Adipocyte (in vitro differentiated cells): ENCODE measurements at regions not wholly inside any gene's neighbourhood (a gene's known extent, or its start where the extent isn't known, plus 50 kb on each side); places are given as distances from the start of the nearest gene placed in this dataset.
"Not testable (repeated sequence)": the region's sequence is repeated elsewhere in the genome, so short reads cannot be mapped to it uniquely, and the experiment has no call there.

Experiments
- DNase-seq: peaks from one replicate; pipeline ENCODE4 v3.0.0-alpha.2; 2015; ENCODE audit warnings: low read depth
- H3K27me3 ChIP-seq: replicated peaks from 2 replicates; pipeline ENCODE4 v1.7.0; 2013; ENCODE audit warnings: mild to moderate bottlenecking, low read length, moderate library complexity; ENCODE audit not compliant: control insufficient read depth, insufficient read depth
- H3K36me3 ChIP-seq: 2 replicates; pipeline ENCODE4 v1.7.0; 2013; ENCODE audit warnings: low read length, mild to moderate bottlenecking, moderate library complexity; ENCODE audit not compliant: control insufficient read depth, insufficient read depth, severe bottlenecking
- H3K4me1 ChIP-seq: 2 replicates; pipeline ENCODE4 v1.7.0; 2013; ENCODE audit warnings: mild to moderate bottlenecking, low read length, moderate library complexity; ENCODE audit not compliant: control insufficient read depth, insufficient read depth
- H3K4me3 ChIP-seq: 2 replicates; pipeline ENCODE4 v1.7.0; 2013; ENCODE audit warnings: mild to moderate bottlenecking, low read length, moderate library complexity
- H3K9ac ChIP-seq: 2 replicates; pipeline ENCODE4 v1.7.0; 2013; ENCODE audit warnings: mild to moderate bottlenecking, low read length, moderate library complexity
- H3K9me3 ChIP-seq: 2 replicates; pipeline ENCODE4 v1.7.0; 2013; ENCODE audit warnings: mild to moderate bottlenecking, low read length, moderate library complexity; ENCODE audit not compliant: control insufficient read depth

GRCh38 chr14:37870170-37870569 lies 274.7 kb downstream of the TTC6 start:
- H3K9me3 ChIP-seq: no peaks in the 10 kb centered on the region
- H3K36me3 ChIP-seq: no peaks in the 10 kb centered on the region
- H3K4me1 ChIP-seq: peaks cover 10% of the 10 kb centered on the region
- H3K9ac ChIP-seq: no peak overlapping the region
- no peak for DNase-seq
- H3K4me3 ChIP-seq: no peak overlapping the region
- H3K27me3 ChIP-seq: no peaks in the 10 kb centered on the region

GRCh38 chr14:37870632-37871346 lies 275.4 kb downstream of the TTC6 start:
- no peaks in the 10 kb centered on the region for H3K27me3 ChIP-seq

GRCh38 chr14:37874065-37874428 lies 278.6 kb downstream of the TTC6 start:
- H3K36me3 ChIP-seq, DNase-seq, H3K9ac ChIP-seq, H3K27me3 ChIP-seq, H3K9me3 ChIP-seq, H3K4me3 ChIP-seq, H3K4me1 ChIP-seq: not testable (repeated sequence)

More at GRCh38 chr14:37870632-37871346, 275.4 kb downstream of the TTC6 start:
- no peaks in the 10 kb centered on the region for H3K9me3 ChIP-seq
- H3K4me1 ChIP-seq: peaks cover 5% of the 10 kb centered on the region
- no peak overlapping the region for H3K4me3 ChIP-seq
- DNase-seq: no peak
- H3K36me3 ChIP-seq: no peaks in the 10 kb centered on the region
- no peak overlapping the region for H3K9ac ChIP-seq

GRCh38 chr14:37874429-37875109 lies 279.1 kb downstream of the TTC6 start:
- Histone ChIP-seq H3K27me3 (no peaks in the 10 kb centered on the region), H3K9me3 (no peaks in the 10 kb centered on the region)
- peak; percentile 88 for DNase-seq

GRCh38 chr14:37888234-37888633 lies 292.8 kb downstream of the TTC6 start:
- H3K9ac ChIP-seq: no peak overlapping the region
- no peaks in the 10 kb centered on the region for H3K36me3 ChIP-seq
- H3K4me1 ChIP-seq: peaks cover 5% of the 10 kb centered on the region
- H3K9me3 ChIP-seq: no peaks in the 10 kb centered on the region
- no peak overlapping the region for H3K4me3 ChIP-seq
- DNase-seq: no peak
- H3K27me3 ChIP-seq: no peaks in the 10 kb centered on the region

More at GRCh38 chr14:37874429-37875109, 279.1 kb downstream of the TTC6 start:
- Histone ChIP-seq H3K4me1 (peaks cover 5% of the 10 kb centered on the region), H3K4me3 (no peak overlapping the region), H3K36me3 (no peaks in the 10 kb centered on the region), H3K9ac (no peak overlapping the region)

GRCh38 chr14:37889087-37889486 lies 293.7 kb downstream of the TTC6 start:
- no peaks in the 10 kb centered on the region for H3K36me3 ChIP-seq
- peaks cover 5% of the 10 kb centered on the region for H3K4me1 ChIP-seq
- no peak overlapping the region for H3K9ac ChIP-seq
- H3K27me3 ChIP-seq: no peaks in the 10 kb centered on the region
- no peak for DNase-seq
- no peak overlapping the region for H3K4me3 ChIP-seq
- H3K9me3 ChIP-seq: no peaks in the 10 kb centered on the region

GRCh38 chr14:37890095-37890494 lies 294.7 kb downstream of the TTC6 start:
- H3K9ac ChIP-seq: no peak overlapping the region
- no peaks in the 10 kb centered on the region for H3K27me3 ChIP-seq
- DNase-seq: peak; percentile 11
- no peak overlapping the region for H3K4me3 ChIP-seq
- H3K9me3 ChIP-seq: no peaks in the 10 kb centered on the region
- no peaks in the 10 kb centered on the region for H3K36me3 ChIP-seq
- peaks cover 5% of the 10 kb centered on the region for H3K4me1 ChIP-seq

GRCh38 chr14:37891500-37891899 lies 296.1 kb downstream of the TTC6 start:
- H3K36me3 ChIP-seq, DNase-seq, H3K4me3 ChIP-seq: not testable (repeated sequence)

GRCh38 chr14:37894463-37894862 lies 299.0 kb downstream of the TTC6 start:
- Histone ChIP-seq H3K9me3 (no peaks in the 10 kb centered on the region), H3K4me1 (no peaks in the 10 kb centered on the region), H3K36me3 (no peaks in the 10 kb centered on the region), H3K27me3 (no peaks in the 10 kb centered on the region), H3K4me3 (no peak overlapping the region), H3K9ac (no peak overlapping the region)
- DNase-seq: no peak

More at GRCh38 chr14:37891500-37891899, 296.1 kb downstream of the TTC6 start:
- not testable (repeated sequence) for H3K9ac ChIP-seq, H3K9me3 ChIP-seq, H3K27me3 ChIP-seq, H3K4me1 ChIP-seq

- Histone ChIP-seq H3K4me1 (peaks cover 17% of the 10 kb centered on the region), H3K9ac (no peak overlapping the region), H3K4me3 (no peak overlapping the region), H3K36me3 (no peaks in the 10 kb centered on the region), H3K9me3 (no peaks in the 10 kb centered on the region), H3K27me3 (no peaks in the 10 kb centered on the region)
- DNase-seq: no peak
Measured at GRCh38 chr14:37899365-37899764, 303.9 kb downstream of the TTC6 start.

- no peak overlapping the region for H3K4me3 ChIP-seq
- no peaks in the 10 kb centered on the region for H3K9me3 ChIP-seq
- no peaks in the 10 kb centered on the region for H3K36me3 ChIP-seq
- H3K9ac ChIP-seq: no peak overlapping the region
- H3K27me3 ChIP-seq: no peaks in the 10 kb centered on the region
- DNase-seq: peak; percentile 55
- peaks cover 17% of the 10 kb centered on the region for H3K4me1 ChIP-seq
Measured at GRCh38 chr14:37900561-37900960, 305.1 kb downstream of the TTC6 start.
